Esophagus muscularis mucosa (tissue), 3 donors: ENCODE measurements at regions not wholly inside any gene's neighbourhood (a gene's known extent, or its start where the extent isn't known, plus 50 kb on each side); places are given as distances from the start of the nearest gene placed in this dataset.
A peak's percentile ranks its signal among the peaks of the same experiment; 100 is the strongest.

Experiments used
- CTCF ChIP-seq, 3 experiments: fragments of 200-600 bp in 2 of 3; fragments of 450-650 bp in 1 of 3; sonication (generic) in 2 of 3; IDR thresholded peaks; one replicate each; pipeline ENCODE4 v1.5.1; 2017 to 2019; ENCODE audit warnings: antibody characterized with exemption in 3 of 3, mild to moderate bottlenecking in 2 of 3, moderate library complexity in 1 of 3
- POLR2A ChIP-seq: fragments of 450-650 bp; IDR thresholded peaks from one replicate; pipeline ENCODE4 v1.6.1; 2017; ENCODE audit warnings: antibody characterized with exemption, moderate library complexity, mild to moderate bottlenecking, low read depth

- TF ChIP-seq CTCF (IDR thresholded peaks at IDR 0.05), result peak; percentile 21 to 43 (median 27)
- no peak for TF ChIP-seq POLR2A
These were observed 124.6 kb upstream of the KCNAB1 start for GRCh38 chr3:155995525-155996370.
